Retina (tissue), 1 donor: ENCODE measurements at regions not wholly inside any gene's neighbourhood (a gene's known extent, or its start where the extent isn't known, plus 50 kb on each side); places are given as distances from the start of the nearest gene placed in this dataset.
"Not testable (repeated sequence)": the region's sequence is repeated elsewhere in the genome, so short reads cannot be mapped to it uniquely, and the experiment has no call there.

ENCODE experiments used
- DNase-seq: peaks from one replicate; pipeline ENCODE4 v3.0.0-alpha.2; 2016

GRCh38 chr14:66311058-66311457 lies 175.1 kb upstream of the CCDC196 start:
- DNase-seq = no peak

- DNase-seq = no peak
Measured at GRCh38 chr14:66311990-66312389, 174.2 kb upstream of the CCDC196 start.

- DNase-seq = no peak
Measured at GRCh38 chr14:66312451-66312850, 173.7 kb upstream of the CCDC196 start.

- DNase-seq = no peak
Measured at GRCh38 chr14:66315098-66315497, 171.1 kb upstream of the CCDC196 start.

- no peak for DNase-seq
Measured at GRCh38 chr14:66315548-66315947, 170.6 kb upstream of the CCDC196 start.

- no peak for DNase-seq
Measured at GRCh38 chr14:66322564-66322963, 163.6 kb upstream of the CCDC196 start.

- no peak for DNase-seq
Measured at GRCh38 chr14:66330228-66330627, 155.9 kb upstream of the CCDC196 start.

- no peak for DNase-seq
Measured at GRCh38 chr14:66330916-66331315, 155.3 kb upstream of the CCDC196 start.

GRCh38 chr14:66333293-66333692 lies 152.9 kb upstream of the CCDC196 start:
- not testable (repeated sequence) for DNase-seq

- no peak for DNase-seq
Measured at GRCh38 chr14:66341239-66341638, 144.9 kb upstream of the CCDC196 start.

- no peak for DNase-seq
Measured at GRCh38 chr14:66345986-66346385, 140.2 kb upstream of the CCDC196 start.

GRCh38 chr14:66351310-66351709 lies 134.9 kb upstream of the CCDC196 start:
- no peak for DNase-seq

GRCh38 chr14:66359500-66359899 lies 126.7 kb upstream of the CCDC196 start:
- peak; percentile 65 for DNase-seq

GRCh38 chr14:66360366-66360926 lies 125.7 kb upstream of the CCDC196 start:
- DNase-seq = peak; percentile 28

GRCh38 chr14:66361013-66361412 lies 125.2 kb upstream of the CCDC196 start:
- no peak for DNase-seq

- DNase-seq = no peak
Measured at GRCh38 chr14:66365388-66365787, 120.8 kb upstream of the CCDC196 start.

- DNase-seq = no peak
Measured at GRCh38 chr14:66369157-66369697, 116.9 kb upstream of the CCDC196 start.

GRCh38 chr14:66371776-66372175 lies 114.4 kb upstream of the CCDC196 start:
- DNase-seq = no peak

GRCh38 chr14:66375046-66375964 lies 110.9 kb upstream of the CCDC196 start:
- DNase-seq = no peak

- no peak for DNase-seq
Measured at GRCh38 chr14:66377574-66377973, 108.6 kb upstream of the CCDC196 start.

- no peak for DNase-seq
Measured at GRCh38 chr14:66378712-66379505, 107.3 kb upstream of the CCDC196 start.

GRCh38 chr14:66380143-66380542 lies 106.0 kb upstream of the CCDC196 start:
- no peak for DNase-seq

- DNase-seq = peak; percentile 13
Measured at GRCh38 chr14:66381755-66382154, 104.4 kb upstream of the CCDC196 start.
